ENCODE measurements at regions not wholly inside any gene's neighbourhood (a gene's known extent, or its start where the extent isn't known, plus 50 kb on each side); places are given as distances from the start of the nearest gene placed in this dataset.

DNA sequence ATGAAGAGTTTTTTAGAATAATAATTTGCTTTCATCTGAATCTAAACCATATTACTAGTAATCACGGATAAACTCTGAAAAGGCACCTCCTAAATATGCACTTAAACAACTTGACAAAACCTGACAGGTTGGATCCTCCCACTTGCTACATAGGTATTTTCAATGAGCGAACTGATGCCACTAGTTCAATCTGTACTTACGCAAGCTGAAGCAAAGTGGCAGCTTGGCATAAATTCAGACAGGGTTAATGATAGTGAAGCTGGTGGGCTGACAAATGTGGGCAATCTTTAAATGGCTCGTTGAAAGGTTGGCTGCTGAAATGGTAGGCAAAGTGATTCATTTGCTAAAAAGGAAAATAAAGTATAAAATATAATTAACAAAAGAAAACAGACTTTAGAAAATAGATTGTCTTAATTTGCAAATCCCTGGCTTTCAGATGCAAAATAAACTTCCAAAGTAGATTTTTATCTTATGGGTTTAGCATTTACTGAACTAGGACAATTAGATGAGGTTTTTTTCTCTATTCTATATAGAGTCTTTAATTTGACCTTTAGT, 1713.5 kb upstream of the SLC39A10 start:
- Histone ChIP-seq H3K4me3 (ENCODE audit: control insufficient read depth in 1 of 7, extremely low read depth in 1 of 7, insufficient read depth in 4 of 7, low read depth in 2 of 7, low read length in 6 of 7) (no peak overlapping the region), H3K4me1 (ENCODE audit: control extremely low read depth in 1 of 4, control insufficient read depth in 4 of 4, insufficient read depth in 4 of 4, low read length in 3 of 4) (no peaks in the 10 kb centered on the region), H3K36me3 (ENCODE audit: control insufficient read depth in 4 of 4, insufficient read depth in 4 of 4, low read length in 3 of 4) (no peaks in the 10 kb centered on the region), H3K27me3 (replicated peaks in 2 of 5; ENCODE audit: control insufficient read depth in 4 of 5, insufficient read depth in 5 of 5, low read length in 4 of 5) (no peaks in the 10 kb centered on the region), H3K27ac (ENCODE audit: insufficient read depth in 1 of 2, low read depth in 1 of 2, low read length in 2 of 2, poor library complexity in 1 of 2, severe bottlenecking in 2 of 2) (no peak overlapping the region), H3K9me3 (ENCODE audit: control extremely low read depth in 1 of 5, control insufficient read depth in 4 of 5, insufficient read depth in 2 of 5, low read depth in 1 of 5, low read length in 4 of 5) (no peaks in the 10 kb centered on the region)
- DNase-seq, result no peak
- WGBS (ENCODE audit: insufficient coverage), result 100% methylated on average over 1 of the region's 4 CpGs
- CTCF ChIA-PET, result no interaction called here
- POLR2A ChIA-PET, result no interaction called here

DNA sequence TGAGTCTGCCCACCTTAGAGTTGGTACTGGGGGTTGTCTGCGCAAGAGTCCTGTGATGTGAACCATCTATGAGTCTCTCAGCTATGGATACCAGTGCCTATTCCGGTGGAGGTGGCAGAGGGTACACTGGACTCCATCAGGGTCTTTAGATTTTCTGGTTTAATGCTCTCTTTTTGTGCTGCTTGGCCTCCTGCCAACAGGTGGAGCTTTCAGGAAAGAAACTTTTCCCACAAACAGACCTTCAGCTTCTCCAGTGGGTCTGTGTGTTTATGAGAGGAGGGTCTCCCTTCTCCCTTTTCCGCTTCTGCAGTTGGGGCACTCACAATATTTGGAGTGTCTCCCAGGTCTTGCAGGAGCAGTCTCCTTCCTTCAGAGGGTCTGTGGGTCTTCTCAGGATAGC, 1721.9 kb upstream of the SLC39A10 start:
- H3K4me1 ChIP-seq (ENCODE audit: control extremely low read depth in 1 of 4, control insufficient read depth in 4 of 4, insufficient read depth in 4 of 4, low read length in 3 of 4), result no peaks in the 10 kb centered on the region
- no peaks in the 10 kb centered on the region for H3K27me3 ChIP-seq (replicated peaks in 2 of 5; ENCODE audit: control insufficient read depth in 4 of 5, insufficient read depth in 5 of 5, low read length in 4 of 5)
- H3K4me3 ChIP-seq (ENCODE audit: control insufficient read depth in 1 of 7, extremely low read depth in 1 of 7, insufficient read depth in 4 of 7, low read depth in 2 of 7, low read length in 6 of 7), result no peak overlapping the region
- H3K36me3 ChIP-seq (ENCODE audit: control insufficient read depth in 4 of 4, insufficient read depth in 4 of 4, low read length in 3 of 4), result no peaks in the 10 kb centered on the region
- no peak overlapping the region for H3K27ac ChIP-seq (ENCODE audit: insufficient read depth in 1 of 2, low read depth in 1 of 2, low read length in 2 of 2, poor library complexity in 1 of 2, severe bottlenecking in 2 of 2)
- no peaks in the 10 kb centered on the region for H3K9me3 ChIP-seq (ENCODE audit: control extremely low read depth in 1 of 5, control insufficient read depth in 4 of 5, insufficient read depth in 2 of 5, low read depth in 1 of 5, low read length in 4 of 5)
- POLR2A ChIA-PET, result no interaction called here
- WGBS (ENCODE audit: insufficient coverage), result 100% methylated on average over 2 of the region's 3 CpGs
- no peak for DNase-seq
- CTCF ChIA-PET, result no interaction called here

DNA sequence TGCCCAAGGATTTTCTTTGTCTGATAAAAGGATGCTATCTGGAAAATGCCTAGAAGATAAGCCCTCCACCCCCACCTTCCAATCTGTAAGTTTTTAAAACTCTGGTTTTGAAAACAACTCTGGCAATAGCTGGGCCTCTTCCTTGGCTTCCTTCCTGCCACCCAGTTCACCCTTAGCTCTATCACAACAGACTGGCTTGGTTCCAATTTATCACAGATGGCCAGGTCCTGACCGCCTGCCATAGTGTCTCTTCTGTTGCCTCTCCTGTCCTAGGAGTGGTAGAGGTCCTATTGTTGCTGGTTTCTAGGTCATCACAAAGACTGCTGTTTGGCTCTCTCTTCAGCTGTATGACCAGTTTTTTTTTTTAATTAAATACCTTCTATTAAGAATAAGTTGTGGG, 1727.9 kb upstream of the SLC39A10 start:
- POLR2A ChIA-PET, result no interaction called here
- CTCF ChIA-PET, result no interaction called here
- Histone ChIP-seq H3K9me3 (ENCODE audit: control extremely low read depth in 1 of 5, control insufficient read depth in 4 of 5, insufficient read depth in 2 of 5, low read depth in 1 of 5, low read length in 4 of 5) (no peaks in the 10 kb centered on the region), H3K4me3 (ENCODE audit: control insufficient read depth in 1 of 7, extremely low read depth in 1 of 7, insufficient read depth in 4 of 7, low read depth in 2 of 7, low read length in 6 of 7) (no peak overlapping the region), H3K36me3 (ENCODE audit: control insufficient read depth in 4 of 4, insufficient read depth in 4 of 4, low read length in 3 of 4) (no peaks in the 10 kb centered on the region), H3K27ac (ENCODE audit: insufficient read depth in 1 of 2, low read depth in 1 of 2, low read length in 2 of 2, poor library complexity in 1 of 2, severe bottlenecking in 2 of 2) (no peak overlapping the region), H3K4me1 (ENCODE audit: control extremely low read depth in 1 of 4, control insufficient read depth in 4 of 4, insufficient read depth in 4 of 4, low read length in 3 of 4) (peaks cover 0 to 4% (median 0%) of the 10 kb centered on the region in 4 experiments), H3K27me3 (replicated peaks in 2 of 5; ENCODE audit: control insufficient read depth in 4 of 5, insufficient read depth in 5 of 5, low read length in 4 of 5) (no peaks in the 10 kb centered on the region)
- no CpG with 5 or more reads among the region's 1 CpG for WGBS (ENCODE audit: insufficient coverage)
- no peak for DNase-seq

DNA sequence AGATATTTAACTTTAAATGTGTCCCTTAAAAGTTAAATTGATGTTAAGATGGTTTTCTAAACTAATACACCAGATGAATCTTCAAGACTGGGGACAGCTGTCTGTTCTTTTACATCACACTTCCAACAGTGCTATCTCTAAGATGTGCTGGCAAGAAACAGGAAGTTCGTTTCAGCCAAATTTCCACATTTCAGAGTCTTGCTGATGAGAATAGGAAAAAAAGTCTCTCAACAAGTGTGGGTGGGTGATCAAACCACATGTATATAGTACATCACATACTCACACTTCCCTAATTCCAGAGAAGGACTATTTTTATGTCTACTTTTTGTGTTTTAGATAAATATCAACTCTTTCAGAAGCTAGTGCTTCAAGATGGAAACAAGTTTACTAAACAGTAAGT, 1712.8 kb upstream of the TMEFF2 start:
- POLR2A ChIA-PET, result no interaction called here
- H3K27me3 ChIP-seq (replicated peaks in 2 of 5; ENCODE audit: control insufficient read depth in 4 of 5, insufficient read depth in 5 of 5, low read length in 4 of 5), result no peaks in the 10 kb centered on the region
- H3K36me3 ChIP-seq (ENCODE audit: control insufficient read depth in 4 of 4, insufficient read depth in 4 of 4, low read length in 3 of 4), result no peaks in the 10 kb centered on the region
- no peak overlapping the region for H3K4me3 ChIP-seq (ENCODE audit: control insufficient read depth in 1 of 7, extremely low read depth in 1 of 7, insufficient read depth in 4 of 7, low read depth in 2 of 7, low read length in 6 of 7)
- peak in 2 of 3 donors; percentile 22 to 41 for DNase-seq
- H3K27ac ChIP-seq (ENCODE audit: insufficient read depth in 1 of 2, low read depth in 1 of 2, low read length in 2 of 2, poor library complexity in 1 of 2, severe bottlenecking in 2 of 2), result no peak overlapping the region
- no CpG with 5 or more reads among the region's 1 CpG for WGBS (ENCODE audit: insufficient coverage)
- H3K4me1 ChIP-seq (ENCODE audit: control extremely low read depth in 1 of 4, control insufficient read depth in 4 of 4, insufficient read depth in 4 of 4, low read length in 3 of 4), result peaks cover 0 to 3% (median 0%) of the 10 kb centered on the region in 4 experiments
- CTCF ChIA-PET, result no interaction called here
- no peaks in the 10 kb centered on the region for H3K9me3 ChIP-seq (ENCODE audit: control extremely low read depth in 1 of 5, control insufficient read depth in 4 of 5, insufficient read depth in 2 of 5, low read depth in 1 of 5, low read length in 4 of 5)

DNA sequence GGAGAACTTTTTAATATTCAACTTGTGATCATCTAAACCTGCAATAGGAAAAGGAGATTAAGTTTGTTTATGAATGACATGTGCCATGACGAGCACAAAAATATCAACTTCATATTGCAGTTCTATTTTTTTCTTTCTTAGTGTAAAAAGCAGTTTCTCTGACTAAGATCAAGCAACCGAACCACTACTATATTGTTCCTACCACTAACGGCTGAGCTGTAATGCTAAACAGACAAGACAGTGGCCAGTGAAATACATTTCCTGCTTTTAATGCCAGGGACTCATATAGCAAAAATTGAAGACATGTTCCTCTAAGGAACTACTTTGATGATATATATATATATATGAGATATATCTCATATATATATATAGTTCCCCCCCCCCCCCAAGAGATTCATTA, 1705.6 kb upstream of the TMEFF2 start:
- no peaks in the 10 kb centered on the region for H3K36me3 ChIP-seq (ENCODE audit: control insufficient read depth in 4 of 4, insufficient read depth in 4 of 4, low read length in 3 of 4)
- no peaks in the 10 kb centered on the region for H3K4me1 ChIP-seq (ENCODE audit: control extremely low read depth in 1 of 4, control insufficient read depth in 4 of 4, insufficient read depth in 4 of 4, low read length in 3 of 4)
- peaks cover 0 to 2% (median 0%) of the 10 kb centered on the region in 5 experiments for H3K27me3 ChIP-seq (replicated peaks in 2 of 5; ENCODE audit: control insufficient read depth in 4 of 5, insufficient read depth in 5 of 5, low read length in 4 of 5)
- H3K4me3 ChIP-seq (ENCODE audit: control insufficient read depth in 1 of 7, extremely low read depth in 1 of 7, insufficient read depth in 4 of 7, low read depth in 2 of 7, low read length in 6 of 7), result no peak overlapping the region
- 100% methylated on average over 1 of the region's 3 CpGs for WGBS (ENCODE audit: insufficient coverage)
- H3K9me3 ChIP-seq (ENCODE audit: control extremely low read depth in 1 of 5, control insufficient read depth in 4 of 5, insufficient read depth in 2 of 5, low read depth in 1 of 5, low read length in 4 of 5), result no peaks in the 10 kb centered on the region
- ChIA-PET POLR2A (no interaction called here), CTCF (no interaction called here)
- H3K27ac ChIP-seq (ENCODE audit: insufficient read depth in 1 of 2, low read depth in 1 of 2, low read length in 2 of 2, poor library complexity in 1 of 2, severe bottlenecking in 2 of 2), result no peak overlapping the region
- DNase-seq, result no peak

DNA sequence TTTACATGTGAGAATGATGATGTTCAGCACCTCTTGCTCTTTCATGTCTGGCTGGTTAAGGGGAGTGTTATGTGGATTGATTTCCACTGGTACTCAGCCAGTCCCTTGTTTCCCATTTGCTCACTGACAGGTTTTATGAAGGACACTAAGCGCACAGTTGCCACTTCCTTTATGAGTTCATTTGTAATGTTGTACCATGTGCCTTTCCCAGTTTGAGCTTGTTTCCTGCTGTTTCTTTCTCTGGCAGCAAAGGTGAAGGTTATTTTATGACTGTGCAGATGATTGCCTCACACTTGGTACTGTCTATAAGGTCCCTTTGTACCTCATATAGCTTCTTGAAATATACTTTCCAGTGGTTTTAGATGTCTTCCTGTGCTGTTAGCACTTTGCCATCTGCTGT, 1700.5 kb upstream of the TMEFF2 start:
- Histone ChIP-seq H3K9me3 (ENCODE audit: control extremely low read depth in 1 of 5, control insufficient read depth in 4 of 5, insufficient read depth in 2 of 5, low read depth in 1 of 5, low read length in 4 of 5) (no peaks in the 10 kb centered on the region), H3K4me3 (ENCODE audit: control insufficient read depth in 1 of 7, extremely low read depth in 1 of 7, insufficient read depth in 4 of 7, low read depth in 2 of 7, low read length in 6 of 7) (no peak overlapping the region), H3K4me1 (ENCODE audit: control extremely low read depth in 1 of 4, control insufficient read depth in 4 of 4, insufficient read depth in 4 of 4, low read length in 3 of 4) (no peaks in the 10 kb centered on the region), H3K36me3 (ENCODE audit: control insufficient read depth in 4 of 4, insufficient read depth in 4 of 4, low read length in 3 of 4) (no peaks in the 10 kb centered on the region), H3K27ac (ENCODE audit: insufficient read depth in 1 of 2, low read depth in 1 of 2, low read length in 2 of 2, poor library complexity in 1 of 2, severe bottlenecking in 2 of 2) (no peak overlapping the region), H3K27me3 (replicated peaks in 2 of 5; ENCODE audit: control insufficient read depth in 4 of 5, insufficient read depth in 5 of 5, low read length in 4 of 5) (peaks cover 0 to 2% (median 0%) of the 10 kb centered on the region in 5 experiments)
- no peak for DNase-seq
- no CpG with 5 or more reads among the region's 1 CpG for WGBS (ENCODE audit: insufficient coverage)
- CTCF ChIA-PET, result no interaction called here
- POLR2A ChIA-PET, result no interaction called here

DNA sequence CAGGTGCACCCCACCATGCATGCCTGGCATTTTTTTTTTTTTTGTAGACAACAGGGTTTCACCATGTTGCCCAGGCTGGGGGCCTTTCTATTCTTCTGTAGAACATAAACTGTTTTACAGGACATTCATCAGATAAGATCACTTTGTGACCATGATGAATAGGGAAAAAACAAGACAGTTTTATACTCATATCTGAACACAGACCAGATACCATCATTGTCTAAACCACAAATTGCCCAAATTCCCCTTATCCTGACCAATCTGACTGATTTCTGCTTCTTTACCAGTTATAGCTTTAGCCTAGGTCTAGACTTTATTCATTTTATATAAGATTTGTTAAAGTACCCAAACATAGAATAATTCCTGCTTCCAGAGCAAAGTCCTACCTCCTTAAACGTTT, 1699.3 kb upstream of the TMEFF2 start:
- no peak overlapping the region for H3K4me3 ChIP-seq (ENCODE audit: control insufficient read depth in 1 of 7, extremely low read depth in 1 of 7, insufficient read depth in 4 of 7, low read depth in 2 of 7, low read length in 6 of 7)
- no peaks in the 10 kb centered on the region for H3K4me1 ChIP-seq (ENCODE audit: control extremely low read depth in 1 of 4, control insufficient read depth in 4 of 4, insufficient read depth in 4 of 4, low read length in 3 of 4)
- WGBS (ENCODE audit: insufficient coverage), result 100% methylated on average over 1 of the region's 1 CpG
- H3K27me3 ChIP-seq (replicated peaks in 2 of 5; ENCODE audit: control insufficient read depth in 4 of 5, insufficient read depth in 5 of 5, low read length in 4 of 5), result peaks cover 0 to 2% (median 0%) of the 10 kb centered on the region in 5 experiments
- DNase-seq, result no peak
- POLR2A ChIA-PET, result no interaction called here
- H3K27ac ChIP-seq (ENCODE audit: insufficient read depth in 1 of 2, low read depth in 1 of 2, low read length in 2 of 2, poor library complexity in 1 of 2, severe bottlenecking in 2 of 2), result no peak overlapping the region
- no peaks in the 10 kb centered on the region for H3K9me3 ChIP-seq (ENCODE audit: control extremely low read depth in 1 of 5, control insufficient read depth in 4 of 5, insufficient read depth in 2 of 5, low read depth in 1 of 5, low read length in 4 of 5)
- CTCF ChIA-PET, result no interaction called here
- H3K36me3 ChIP-seq (ENCODE audit: control insufficient read depth in 4 of 4, insufficient read depth in 4 of 4, low read length in 3 of 4), result no peaks in the 10 kb centered on the region

Measured in common myeloid progenitor, CD34-positive (primary cell).